Mesenchymal stem cell (in vitro differentiated cells and primary cell): ENCODE measurements at regions not wholly inside any gene's neighbourhood (a gene's known extent, or its start where the extent isn't known, plus 50 kb on each side); places are given as distances from the start of the nearest gene placed in this dataset.

Experiments
- DNase-seq: peaks from one replicate; pipeline ENCODE4 v3.0.0-alpha.2; 2013
- H2AFZ ChIP-seq: one replicate; pipeline ENCODE4 v1.6.1; 2013; ENCODE audit warnings: low read depth, mild to moderate bottlenecking, control low read depth, inconsistent platforms, low read length, moderate library complexity
- H2AK5ac ChIP-seq: 2 replicates; pipeline ENCODE4 v1.6.1; 2013; ENCODE audit warnings: low read length, moderate library complexity, mild to moderate bottlenecking, inconsistent platforms; ENCODE audit not compliant: severe bottlenecking
- H2BK120ac ChIP-seq: one replicate; pipeline ENCODE4 v1.6.1; 2013; ENCODE audit warnings: low read depth, mild to moderate bottlenecking, inconsistent platforms, low read length, moderate library complexity
- H2BK12ac ChIP-seq, 2 experiments: one replicate each; pipeline ENCODE4 v1.6.1; 2013; ENCODE audit warnings: inconsistent platforms in 2 of 2, low read length in 2 of 2, mild to moderate bottlenecking in 2 of 2, moderate library complexity in 2 of 2, control low read depth in 1 of 2
- H2BK15ac ChIP-seq: one replicate; pipeline ENCODE4 v1.6.1; 2013; ENCODE audit warnings: mild to moderate bottlenecking, low read depth, inconsistent platforms; ENCODE audit not compliant: poor library complexity, severe bottlenecking
- H2BK5ac ChIP-seq: 2 replicates; pipeline ENCODE4 v1.6.1; 2013; ENCODE audit warnings: low read depth, mild to moderate bottlenecking, low read length, control low read depth, inconsistent platforms; ENCODE audit not compliant: poor library complexity, severe bottlenecking
- H3K14ac ChIP-seq, 2 experiments: one replicate each; pipeline ENCODE4 v1.6.1; 2013; ENCODE audit warnings: inconsistent platforms in 2 of 2, low read length in 2 of 2, control low read depth in 1 of 2, mild to moderate bottlenecking in 1 of 2, moderate library complexity in 1 of 2
- H3K18ac ChIP-seq, 2 experiments: one replicate each; pipeline ENCODE4 v1.6.1; 2013; ENCODE audit warnings: inconsistent platforms in 2 of 2, low read length in 2 of 2, control low read depth in 1 of 2, low read depth in 1 of 2, mild to moderate bottlenecking in 1 of 2
- H3K23ac ChIP-seq, 2 experiments: one replicate each; pipeline ENCODE4 v1.6.1; 2013; ENCODE audit warnings: inconsistent platforms in 2 of 2, low read length in 2 of 2, mild to moderate bottlenecking in 2 of 2, moderate library complexity in 2 of 2, control low read depth in 1 of 2
- H3K27ac ChIP-seq: 2 replicates; pipeline ENCODE4 v1.5.1; 2013; ENCODE audit warnings: mild to moderate bottlenecking, moderate library complexity, low read length, control low read depth, inconsistent platforms; ENCODE audit not compliant: poor library complexity, severe bottlenecking
- H3K27me3 ChIP-seq, 2 experiments: 2 replicates each; pipeline versions ENCODE4 v1.6.1 to v1.7.0; 2013; ENCODE audit warnings: low read length in 2 of 2, mild to moderate bottlenecking in 2 of 2, moderate library complexity in 2 of 2, control low read depth in 1 of 2, inconsistent platforms in 1 of 2; ENCODE audit not compliant: control insufficient read depth in 1 of 2, insufficient read depth in 1 of 2
- H3K36me3 ChIP-seq, 2 experiments: 2 replicates each; pipeline versions ENCODE4 v1.6.1 to v1.7.0; 2013; ENCODE audit warnings: low read length in 2 of 2, control low read depth in 1 of 2, inconsistent platforms in 1 of 2, low read depth in 1 of 2, mild to moderate bottlenecking in 1 of 2; ENCODE audit not compliant: insufficient read depth in 2 of 2, control insufficient read depth in 1 of 2
- H3K4ac ChIP-seq, 2 experiments: one replicate each; pipeline ENCODE4 v1.6.1; 2013; ENCODE audit warnings: inconsistent platforms in 2 of 2, low read length in 2 of 2, mild to moderate bottlenecking in 2 of 2, moderate library complexity in 2 of 2, control low read depth in 1 of 2, low read depth in 1 of 2
- H3K4me1 ChIP-seq: 2 replicates; pipeline ENCODE4 v1.6.1; 2013; ENCODE audit warnings: low read depth, low read length, control low read depth; ENCODE audit not compliant: control insufficient read depth, insufficient read depth
- H3K4me2 ChIP-seq: 2 replicates; pipeline ENCODE4 v1.6.1; 2013; ENCODE audit warnings: low read length, mild to moderate bottlenecking, inconsistent platforms; ENCODE audit not compliant: poor library complexity, severe bottlenecking
- H3K4me3 ChIP-seq, 2 experiments: 2 replicates each; pipeline versions ENCODE4 v1.5.1 to v1.7.0; 2013; ENCODE audit warnings: low read length in 2 of 2, mild to moderate bottlenecking in 2 of 2, control low read depth in 1 of 2, low read depth in 1 of 2; ENCODE audit not compliant: insufficient read depth in 1 of 2
- H3K79me1 ChIP-seq: replicated peaks from 2 replicates; pipeline ENCODE4 v1.6.1; 2013; ENCODE audit warnings: mild to moderate bottlenecking, control low read depth, low read length, inconsistent platforms; ENCODE audit not compliant: poor library complexity, severe bottlenecking
- H3K9ac ChIP-seq: 2 replicates; pipeline ENCODE4 v1.7.0; 2013; ENCODE audit warnings: mild to moderate bottlenecking, low read length, moderate library complexity
- H3K9me3 ChIP-seq: 2 replicates; pipeline ENCODE4 v1.7.0; 2013; ENCODE audit warnings: mild to moderate bottlenecking, low read length; ENCODE audit not compliant: control insufficient read depth
- H4K8ac ChIP-seq: one replicate; pipeline ENCODE4 v1.6.1; 2013; ENCODE audit warnings: inconsistent platforms, mild to moderate bottlenecking, low read length, moderate library complexity
- H4K91ac ChIP-seq: one replicate; pipeline ENCODE4 v1.6.1; 2013; ENCODE audit warnings: mild to moderate bottlenecking, low read length, inconsistent platforms
- WGBS: methylation state at CpG from one replicate; pipeline ENCODE4 v1.1.7; 2013; ENCODE audit warnings: mixed read lengths; 5-methylcytosine and 5-hydroxymethylcytosine counted together

GRCh38 chrX:856566-857290 is 226.1 kb downstream of the SHOX start:
- no peak overlapping the region for H2AFZ ChIP-seq
- H2BK120ac ChIP-seq = no peak overlapping the region
- no peaks in the 10 kb centered on the region for H3K36me3 ChIP-seq
- H2BK12ac ChIP-seq = no peak overlapping the region
- H3K4me2 ChIP-seq = no peak overlapping the region
- H3K27me3 ChIP-seq = no peaks in the 10 kb centered on the region
- no peak overlapping the region for H4K8ac ChIP-seq
- no peak overlapping the region for H3K18ac ChIP-seq
- H3K27ac ChIP-seq = peak overlapping the region; percentile 78
- DNase-seq = no peak
- H3K9ac ChIP-seq = no peak overlapping the region
- H2AK5ac ChIP-seq = no peak overlapping the region
- H3K14ac ChIP-seq = no peak overlapping the region
- H2BK15ac ChIP-seq = no peak overlapping the region
- H3K4me1 ChIP-seq = no peaks in the 10 kb centered on the region
- H4K91ac ChIP-seq = no peak overlapping the region
- no peak overlapping the region for H3K4me3 ChIP-seq
- no peaks in the 10 kb centered on the region for H3K79me1 ChIP-seq
- H3K9me3 ChIP-seq = peaks cover 6% of the 10 kb centered on the region
- H3K4ac ChIP-seq = no peak overlapping the region
- no peak overlapping the region for H3K23ac ChIP-seq
- H2BK5ac ChIP-seq = no peak overlapping the region
- 63% methylated on average over 7 of the region's 14 CpGs for WGBS

GRCh38 chrX:853304-853703 is 222.7 kb downstream of the SHOX start:
- DNase-seq = no peak
- Histone ChIP-seq H2AFZ (no peak overlapping the region), H2BK12ac (no peak overlapping the region), H4K91ac (no peak overlapping the region), H3K23ac (no peak overlapping the region), H3K18ac (no peak overlapping the region), H3K79me1 (no peaks in the 10 kb centered on the region), H3K36me3 (no peaks in the 10 kb centered on the region), H2AK5ac (no peak overlapping the region), H3K9me3 (peaks cover 3% of the 10 kb centered on the region), H3K4me3 (no peak overlapping the region), H3K4ac (no peak overlapping the region), H3K4me1 (peaks cover 9% of the 10 kb centered on the region), H3K9ac (no peak overlapping the region), H2BK15ac (no peak overlapping the region), H4K8ac (no peak overlapping the region), H2BK5ac (no peak overlapping the region), H3K27me3 (no peaks in the 10 kb centered on the region), H3K14ac (no peak overlapping the region), H3K27ac (no peak overlapping the region), H2BK120ac (no peak overlapping the region), H3K4me2 (no peak overlapping the region)
- WGBS = 77% methylated on average over 6 of the region's 7 CpGs

- Histone ChIP-seq H3K23ac (no peak overlapping the region), H3K27ac (no peak overlapping the region), H3K79me1 (no peaks in the 10 kb centered on the region), H2AFZ (no peak overlapping the region), H4K8ac (no peak overlapping the region), H2BK12ac (no peak overlapping the region), H2AK5ac (no peak overlapping the region), H3K14ac (no peak overlapping the region), H3K27me3 (no peaks in the 10 kb centered on the region), H3K9ac (no peak overlapping the region), H4K91ac (no peak overlapping the region), H3K4me1 (peaks cover 9% of the 10 kb centered on the region), H3K4ac (no peak overlapping the region), H3K18ac (no peak overlapping the region), H2BK120ac (no peak overlapping the region), H3K4me3 (no peak overlapping the region), H2BK5ac (no peak overlapping the region), H3K36me3 (no peaks in the 10 kb centered on the region), H3K4me2 (peak overlapping the region; percentile 24), H3K9me3 (peaks cover 3% of the 10 kb centered on the region), H2BK15ac (no peak overlapping the region)
- 16% methylated on average over 10 of the region's 11 CpGs for WGBS
- no peak for DNase-seq
Observed at GRCh38 chrX:850471-850916, 219.9 kb downstream of the SHOX start.

- Histone ChIP-seq H3K79me1 (no peaks in the 10 kb centered on the region), H3K18ac (no peak overlapping the region), H3K14ac (no peak overlapping the region), H2AFZ (no peak overlapping the region), H3K27ac (no peak overlapping the region), H2BK5ac (no peak overlapping the region), H3K27me3 (no peaks in the 10 kb centered on the region), H3K9ac (no peak overlapping the region), H3K36me3 (no peaks in the 10 kb centered on the region), H2BK12ac (no peak overlapping the region), H3K4me1 (peaks cover 10% of the 10 kb centered on the region), H2BK120ac (no peak overlapping the region), H3K23ac (no peak overlapping the region), H3K4me3 (no peak overlapping the region), H2BK15ac (no peak overlapping the region), H4K8ac (no peak overlapping the region), H2AK5ac (no peak overlapping the region), H4K91ac (no peak overlapping the region), H3K4me2 (no peak overlapping the region), H3K4ac (no peak overlapping the region), H3K9me3 (no peaks in the 10 kb centered on the region)
- no peak for DNase-seq
- WGBS = 33% methylated on average over 6 of the region's 6 CpGs
Observed at GRCh38 chrX:848386-848785, 217.8 kb downstream of the SHOX start.
